Keratinocyte (primary cell): ENCODE measurements at regions not wholly inside any gene's neighbourhood (a gene's known extent, or its start where the extent isn't known, plus 50 kb on each side); places are given as distances from the start of the nearest gene placed in this dataset.

ENCODE experiments used
- DNase-seq: peaks from one replicate; pipeline ENCODE4 v3.0.0-alpha.2; 2011; ENCODE audit warnings: low read depth, missing footprints, low spot score
- FAIRE-seq: peaks from 2 replicates; lab custom pipeline; 2011; peaks lifted over from hg19 to GRCh38; lab: Jason Lieb, UNC
- H2AFZ ChIP-seq: 2 replicates; pipeline ENCODE4 v1.6.0; 2012; ENCODE audit warnings: low read length, control low read depth, inconsistent platforms; ENCODE audit not compliant: control insufficient read depth
- H3K27ac ChIP-seq: 2 replicates; pipeline ENCODE4 v1.5.1; 2011; ENCODE audit warnings: low read length; ENCODE audit not compliant: control insufficient read depth, insufficient read depth
- H3K27me3 ChIP-seq: 3 replicates; pipeline ENCODE4 v1.6.0; 2011; ENCODE audit warnings: low read length; ENCODE audit not compliant: control insufficient read depth, insufficient read depth; ENCODE audit errors: extremely low read depth
- H3K36me3 ChIP-seq, 2 experiments: 2 replicates in 1 of 2; 3 replicates in 1 of 2; pipeline ENCODE4 v1.5.1; 2011; ENCODE audit warnings: low read length in 2 of 2, mild to moderate bottlenecking in 1 of 2; ENCODE audit not compliant: control insufficient read depth in 2 of 2, insufficient read depth in 2 of 2; ENCODE audit errors: extremely low read depth in 1 of 2
- H3K4me1 ChIP-seq: 3 replicates; pipeline ENCODE4 v1.5.1; 2011; ENCODE audit warnings: low read length; ENCODE audit not compliant: control insufficient read depth, insufficient read depth; ENCODE audit errors: extremely low read depth
- H3K4me2 ChIP-seq: 3 replicates; pipeline ENCODE4 v1.6.0; 2011; ENCODE audit warnings: low read depth, low read length; ENCODE audit not compliant: control insufficient read depth, insufficient read depth; ENCODE audit errors: extremely low read depth
- H3K4me3 ChIP-seq, 3 experiments: fragments of 200-600 bp in 1 of 3; sonication (generic) in 1 of 3; 2 replicates in 2 of 3; 3 replicates in 1 of 3; pipeline ENCODE4 v1.5.1; 2011 to 2016; ENCODE audit warnings: low read length in 3 of 3, mild to moderate bottlenecking in 3 of 3, control low read depth in 2 of 3, inconsistent platforms in 1 of 3, low read depth in 1 of 3, mixed read lengths in 1 of 3, mixed run types in 1 of 3, moderate library complexity in 1 of 3; ENCODE audit not compliant: control insufficient read depth in 2 of 3, insufficient read depth in 2 of 3; ENCODE audit errors: extremely low read depth in 1 of 3
- H3K79me2 ChIP-seq: 2 replicates; pipeline ENCODE4 v1.6.0; 2012; ENCODE audit warnings: low read length; ENCODE audit not compliant: control insufficient read depth, insufficient read depth
- H3K9ac ChIP-seq: 3 replicates; pipeline ENCODE4 v1.6.0; 2011; ENCODE audit warnings: low read length; ENCODE audit not compliant: control insufficient read depth, insufficient read depth; ENCODE audit errors: extremely low read depth
- H3K9me1 ChIP-seq: 3 replicates; pipeline ENCODE4 v1.6.0; 2011; ENCODE audit warnings: low read length; ENCODE audit not compliant: control insufficient read depth, insufficient read depth; ENCODE audit errors: extremely low read depth
- H3K9me3 ChIP-seq: 2 replicates; pipeline ENCODE4 v1.5.1; 2012; ENCODE audit warnings: low read depth, low read length; ENCODE audit not compliant: control insufficient read depth
- H4K20me1 ChIP-seq: 3 replicates; pipeline ENCODE4 v1.6.0; 2011; ENCODE audit warnings: low read length; ENCODE audit not compliant: control insufficient read depth, insufficient read depth; ENCODE audit errors: extremely low read depth
- CTCF ChIP-seq, 3 experiments: IDR thresholded peaks in 1 of 3; conservative IDR thresholded peaks in 1 of 3; optimal IDR thresholded peaks in 1 of 3; 2 replicates in 2 of 3; 3 replicates in 1 of 3; pipeline versions ENCODE3 to v1.5.1; 2011; ENCODE audit warnings: low read length in 3 of 3, mild to moderate bottlenecking in 3 of 3, moderate library complexity in 2 of 3, control low read depth in 1 of 3, inconsistent platforms in 1 of 3; ENCODE audit not compliant: insufficient read depth in 2 of 3; ENCODE audit errors: extremely low read depth in 1 of 3
- EZH2 ChIP-seq: IDR thresholded peaks from one replicate; pipeline ENCODE4 v1.6.1; 2012; ENCODE audit warnings: inconsistent platforms, mild to moderate bottlenecking, low read length, moderate library complexity
- dilution Hi-C: fragments of 300-500 bp; cut with MboI; formaldehyde crosslinking; loops from one replicate; pipeline ENCODE4 v1.7.0; 2020; ENCODE audit warnings: low sequenced_read_pairs; ENCODE audit not compliant: extremely low pct_ligation_motif_present

GRCh38 chr14:106506881-106507305 lies 980.5 kb downstream of the TMEM121 start:
- no peak for TF ChIP-seq EZH2
- no peak for TF ChIP-seq CTCF (optimal IDR thresholded peaks at IDR 0.05 in 1 of 3, IDR thresholded peaks at IDR 0.05 in 1 of 3, conservative IDR thresholded peaks at IDR 0.05 in 1 of 3; ENCODE audit: extremely low read depth in 1 of 3, insufficient read depth in 2 of 3, low read length in 3 of 3)
- H3K4me2 ChIP-seq, result no peak overlapping the region
- no peaks in the 10 kb centered on the region for H3K36me3 ChIP-seq
- no peak overlapping the region for H3K4me3 ChIP-seq
- H4K20me1 ChIP-seq, result no peaks in the 10 kb centered on the region
- no peaks in the 10 kb centered on the region for H3K79me2 ChIP-seq
- H3K9me1 ChIP-seq, result no peaks in the 10 kb centered on the region
- no peaks in the 10 kb centered on the region for H3K4me1 ChIP-seq
- DNase-seq (no peak), FAIRE-seq (no peak)
- H3K9ac ChIP-seq, result no peak overlapping the region
- H3K27me3 ChIP-seq, result no peaks in the 10 kb centered on the region
- peaks cover 2% of the 10 kb centered on the region for H3K9me3 ChIP-seq
- H3K27ac ChIP-seq, result no peak overlapping the region
- dilution Hi-C loops, result no loop called here
- H2AFZ ChIP-seq, result no peak overlapping the region

- no peak overlapping the region for H3K4me3 ChIP-seq
- H3K9ac ChIP-seq, result no peak overlapping the region
- no peaks in the 10 kb centered on the region for H4K20me1 ChIP-seq
- dilution Hi-C loops, result no loop called here
- H3K27ac ChIP-seq, result no peak overlapping the region
- FAIRE-seq (no peak), DNase-seq (no peak)
- no peak overlapping the region for H2AFZ ChIP-seq
- H3K4me2 ChIP-seq, result no peak overlapping the region
- no peak for TF ChIP-seq EZH2
- TF ChIP-seq CTCF (optimal IDR thresholded peaks at IDR 0.05 in 1 of 3, IDR thresholded peaks at IDR 0.05 in 1 of 3, conservative IDR thresholded peaks at IDR 0.05 in 1 of 3; ENCODE audit: extremely low read depth in 1 of 3, insufficient read depth in 2 of 3, low read length in 3 of 3), result no peak
- no peaks in the 10 kb centered on the region for H3K27me3 ChIP-seq
- peaks cover 2% of the 10 kb centered on the region for H3K9me3 ChIP-seq
- H3K36me3 ChIP-seq, result no peaks in the 10 kb centered on the region
- no peaks in the 10 kb centered on the region for H3K9me1 ChIP-seq
- H3K4me1 ChIP-seq, result no peaks in the 10 kb centered on the region
- no peaks in the 10 kb centered on the region for H3K79me2 ChIP-seq
Observed at GRCh38 chr14:106507354-106507753, 981.0 kb downstream of the TMEM121 start.
